HCT116 (cell line): ENCODE measurements at regions not wholly inside any gene's neighbourhood (a gene's known extent, or its start where the extent isn't known, plus 50 kb on each side); places are given as distances from the start of the nearest gene placed in this dataset.

Experiments used
- CTCF ChIP-seq, 3 experiments: fragments of 200-600 bp in 1 of 3; sonication (generic) in 1 of 3; IDR thresholded peaks in 2 of 3; conservative IDR thresholded peaks in 1 of 3; 2 replicates each; pipeline ENCODE4 v1.5.1; 2012 to 2017; ENCODE audit warnings: low read depth in 2 of 3, low read length in 2 of 3, antibody characterized with exemption in 1 of 3, borderline replicate concordance in 1 of 3, control low read depth in 1 of 3, mild to moderate bottlenecking in 1 of 3, mixed read lengths in 1 of 3, mixed run types in 1 of 3, moderate library complexity in 1 of 3; ENCODE audit not compliant: insufficient read depth in 1 of 3
- ELF1 ChIP-seq: IDR thresholded peaks from 2 replicates; pipeline ENCODE4 v1.6.1; 2012; ENCODE audit warnings: low read depth, borderline replicate concordance
- EZH2phosphoT487 ChIP-seq: fragments of 200-600 bp; IDR thresholded peaks from 2 replicates; pipeline ENCODE4 v1.6.1; 2018; ENCODE audit warnings: antibody characterized with exemption, borderline replicate concordance
- RAD21 ChIP-seq: IDR thresholded peaks from 2 replicates; pipeline ENCODE4 v1.6.1; 2012; ENCODE audit warnings: low read depth, mild to moderate bottlenecking
- REST ChIP-seq: IDR thresholded peaks from 2 replicates; pipeline ENCODE4 v1.6.1; 2012; ENCODE audit warnings: low read depth
- TF ChIP-seq, protein P1 (sequence below): IDR thresholded peaks from 2 replicates; pipeline ENCODE4 v1.6.1; 2011; ENCODE audit warnings: mild to moderate bottlenecking, low read length, moderate library complexity; ENCODE audit not compliant: insufficient replicate concordance; ENCODE audit errors: extremely low read depth

GRCh38 chr4:183797445-183798300 is 107.4 kb upstream of the STOX2 start (continued):
- TF ChIP-seq REST (no peak), EZH2phosphoT487 (no peak), RAD21 (no peak), ELF1 (no peak), CTCF (IDR thresholded peaks at IDR 0.05 in 2 of 3, conservative IDR thresholded peaks at IDR 0.05 in 1 of 3; ENCODE audit: borderline replicate concordance in 1 of 3, insufficient read depth in 1 of 3, low read depth in 2 of 3, low read length in 2 of 3) (no peak)
- TF ChIP-seq, protein P1, sequence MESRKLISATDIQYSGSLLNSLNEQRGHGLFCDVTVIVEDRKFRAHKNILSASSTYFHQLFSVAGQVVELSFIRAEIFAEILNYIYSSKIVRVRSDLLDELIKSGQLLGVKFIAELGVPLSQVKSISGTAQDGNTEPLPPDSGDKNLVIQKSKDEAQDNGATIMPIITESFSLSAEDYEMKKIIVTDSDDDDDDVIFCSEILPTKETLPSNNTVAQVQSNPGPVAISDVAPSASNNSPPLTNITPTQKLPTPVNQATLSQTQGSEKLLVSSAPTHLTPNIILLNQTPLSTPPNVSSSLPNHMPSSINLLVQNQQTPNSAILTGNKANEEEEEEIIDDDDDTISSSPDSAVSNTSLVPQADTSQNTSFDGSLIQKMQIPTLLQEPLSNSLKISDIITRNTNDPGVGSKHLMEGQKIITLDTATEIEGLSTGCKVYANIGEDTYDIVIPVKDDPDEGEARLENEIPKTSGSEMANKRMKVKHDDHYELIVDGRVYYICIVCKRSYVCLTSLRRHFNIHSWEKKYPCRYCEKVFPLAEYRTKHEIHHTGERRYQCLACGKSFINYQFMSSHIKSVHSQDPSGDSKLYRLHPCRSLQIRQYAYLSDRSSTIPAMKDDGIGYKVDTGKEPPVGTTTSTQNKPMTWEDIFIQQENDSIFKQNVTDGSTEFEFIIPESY: no peak
